GM12872 (cell line): ENCODE measurements at regions not wholly inside any gene's neighbourhood (a gene's known extent, or its start where the extent isn't known, plus 50 kb on each side); places are given as distances from the start of the nearest gene placed in this dataset.

Experiments
- TF ChIP-seq, protein P1 (sequence below): IDR thresholded peaks from 3 replicates; pipeline ENCODE4 v1.5.1; 2011; ENCODE audit warnings: low read depth, mild to moderate bottlenecking, low read length, moderate library complexity; ENCODE audit not compliant: insufficient read depth

GRCh38 chr10:44316187-44316921, 68.5 kb downstream of the CXCL12 start:
- TF ChIP-seq, protein P1, sequence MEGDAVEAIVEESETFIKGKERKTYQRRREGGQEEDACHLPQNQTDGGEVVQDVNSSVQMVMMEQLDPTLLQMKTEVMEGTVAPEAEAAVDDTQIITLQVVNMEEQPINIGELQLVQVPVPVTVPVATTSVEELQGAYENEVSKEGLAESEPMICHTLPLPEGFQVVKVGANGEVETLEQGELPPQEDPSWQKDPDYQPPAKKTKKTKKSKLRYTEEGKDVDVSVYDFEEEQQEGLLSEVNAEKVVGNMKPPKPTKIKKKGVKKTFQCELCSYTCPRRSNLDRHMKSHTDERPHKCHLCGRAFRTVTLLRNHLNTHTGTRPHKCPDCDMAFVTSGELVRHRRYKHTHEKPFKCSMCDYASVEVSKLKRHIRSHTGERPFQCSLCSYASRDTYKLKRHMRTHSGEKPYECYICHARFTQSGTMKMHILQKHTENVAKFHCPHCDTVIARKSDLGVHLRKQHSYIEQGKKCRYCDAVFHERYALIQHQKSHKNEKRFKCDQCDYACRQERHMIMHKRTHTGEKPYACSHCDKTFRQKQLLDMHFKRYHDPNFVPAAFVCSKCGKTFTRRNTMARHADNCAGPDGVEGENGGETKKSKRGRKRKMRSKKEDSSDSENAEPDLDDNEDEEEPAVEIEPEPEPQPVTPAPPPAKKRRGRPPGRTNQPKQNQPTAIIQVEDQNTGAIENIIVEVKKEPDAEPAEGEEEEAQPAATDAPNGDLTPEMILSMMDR: no peak

- TF ChIP-seq, protein P1: no peak
Observed at GRCh38 chr10:44314802-44315460, 70.0 kb downstream of the CXCL12 start.

GRCh38 chr10:44313761-44314165, 71.1 kb downstream of the CXCL12 start:
- TF ChIP-seq, protein P1: no peak

- TF ChIP-seq, protein P1: no peak
Observed at GRCh38 chr10:44312401-44312800, 72.5 kb downstream of the CXCL12 start.

DNA sequence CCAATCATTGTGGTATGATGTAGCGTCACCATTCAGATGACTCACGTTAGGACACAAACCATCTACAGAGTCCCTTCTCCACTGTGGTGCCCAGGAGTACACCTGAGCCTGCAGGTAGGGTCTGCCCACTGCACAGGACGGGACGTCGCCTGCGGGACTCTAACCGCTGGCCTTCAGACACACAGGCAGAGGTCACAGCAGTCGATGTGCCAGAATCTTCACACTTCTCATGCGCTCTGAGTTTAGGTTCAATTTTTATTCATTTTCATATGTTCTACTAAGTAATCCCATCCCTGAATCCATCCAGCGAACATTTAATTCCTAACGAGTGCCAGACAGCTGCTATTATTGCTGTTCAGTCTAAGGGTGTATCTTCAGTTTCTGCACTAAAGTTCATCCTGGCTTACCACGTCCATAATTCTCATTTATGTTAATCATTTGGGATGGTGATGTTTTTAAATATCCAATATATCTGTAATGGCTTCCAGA, 73.3 kb downstream of the CXCL12 start:
- TF ChIP-seq, protein P1: no peak

- TF ChIP-seq, protein P1: peak; percentile 68
Observed at GRCh38 chr10:44310762-44311562, 73.9 kb downstream of the CXCL12 start.
